SK-N-DZ (cell line): ENCODE measurements at regions not wholly inside any gene's neighbourhood (a gene's known extent, or its start where the extent isn't known, plus 50 kb on each side); places are given as distances from the start of the nearest gene placed in this dataset.
A peak's percentile ranks its signal among the peaks of the same experiment; 100 is the strongest.
"Not testable (repeated sequence)": the region's sequence is repeated elsewhere in the genome, so short reads cannot be mapped to it uniquely, and the experiment has no call there.

Experiments
- DNase-seq: peaks from one replicate; pipeline ENCODE4 v3.0.0-alpha.2; 2015; ENCODE audit warnings: low spot score

GRCh38 chr2:184419744-184420143 is 178.6 kb upstream of the ZNF804A start:
- DNase-seq, result no peak

GRCh38 chr2:184421456-184421855 is 176.9 kb upstream of the ZNF804A start:
- DNase-seq, result not testable (repeated sequence)

GRCh38 chr2:184425083-184425482 is 173.2 kb upstream of the ZNF804A start:
- DNase-seq, result no peak

GRCh38 chr2:184444217-184444616 is 154.1 kb upstream of the ZNF804A start:
- peak; percentile 4 for DNase-seq

GRCh38 chr2:184444623-184445223 is 153.6 kb upstream of the ZNF804A start:
- DNase-seq, result no peak

- peak; percentile 80 for DNase-seq
Observed at GRCh38 chr2:184449760-184450159, 148.6 kb upstream of the ZNF804A start.

GRCh38 chr2:184452907-184453306 is 145.4 kb upstream of the ZNF804A start:
- DNase-seq, result no peak

GRCh38 chr2:184455624-184456023 is 142.7 kb upstream of the ZNF804A start:
- DNase-seq, result no peak

GRCh38 chr2:184456693-184457092 is 141.6 kb upstream of the ZNF804A start:
- DNase-seq, result not testable (repeated sequence)

- DNase-seq, result no peak
Observed at GRCh38 chr2:184463102-184463865, 135.0 kb upstream of the ZNF804A start.

- no peak for DNase-seq
Observed at GRCh38 chr2:184463866-184464248, 134.5 kb upstream of the ZNF804A start.

- no peak for DNase-seq
Observed at GRCh38 chr2:184468826-184469225, 129.5 kb upstream of the ZNF804A start.

GRCh38 chr2:184472481-184472880 is 125.8 kb upstream of the ZNF804A start:
- DNase-seq, result no peak

- DNase-seq, result no peak
Observed at GRCh38 chr2:184481865-184482264, 116.5 kb upstream of the ZNF804A start.

GRCh38 chr2:184498936-184499335 is 99.4 kb upstream of the ZNF804A start:
- no peak for DNase-seq

- no peak for DNase-seq
Observed at GRCh38 chr2:184504252-184504651, 94.1 kb upstream of the ZNF804A start.

- no peak for DNase-seq
Observed at GRCh38 chr2:184507254-184507653, 91.1 kb upstream of the ZNF804A start.

GRCh38 chr2:184517402-184517801 is 80.9 kb upstream of the ZNF804A start:
- DNase-seq, result no peak

- peak; percentile 55 for DNase-seq
Observed at GRCh38 chr2:184520441-184520840, 77.9 kb upstream of the ZNF804A start.

- DNase-seq, result no peak
Observed at GRCh38 chr2:184523732-184524131, 74.6 kb upstream of the ZNF804A start.

- no peak for DNase-seq
Observed at GRCh38 chr2:184524551-184525382, 73.6 kb upstream of the ZNF804A start.

GRCh38 chr2:184527058-184527457 is 71.3 kb upstream of the ZNF804A start:
- no peak for DNase-seq
